GM12875 (cell line): ENCODE measurements at regions not wholly inside any gene's neighbourhood (a gene's known extent, or its start where the extent isn't known, plus 50 kb on each side); places are given as distances from the start of the nearest gene placed in this dataset.

Experiments
- H3K4me3 ChIP-seq: one replicate; pipeline ENCODE4 v1.5.1; 2011; ENCODE audit warnings: low read depth, low read length, control low read depth
- CTCF ChIP-seq: IDR thresholded peaks from 2 replicates; pipeline ENCODE4 v1.5.1; 2011; ENCODE audit warnings: low read depth, mild to moderate bottlenecking, control low read depth, inconsistent platforms, low read length, moderate library complexity, borderline replicate concordance; ENCODE audit not compliant: insufficient read depth

GRCh38 chr14:89466944-89467343, 49.9 kb upstream of the FOXN3 start:
- no peak for TF ChIP-seq CTCF
- H3K4me3 ChIP-seq: no peak overlapping the region
